Activated CD4-positive, CD25-positive, alpha-beta regulatory T cell treated with anti-CD3 and anti-CD28 coated beads, Interleukin-2, amount 50 U/mL, for 24 hours (primary cell): ENCODE measurements at regions not wholly inside any gene's neighbourhood (a gene's known extent, or its start where the extent isn't known, plus 50 kb on each side); places are given as distances from the start of the nearest gene placed in this dataset.

ENCODE experiments used
- ATAC-seq, 2 donors: fragments of 150-1000 bp; cut with Tn5 transposase; one replicate each; pipeline ENCODE4 v1.10.0; 2021; ENCODE audit warnings: mild to moderate bottlenecking in 1 of 2, moderate library complexity in 1 of 2

DNA sequence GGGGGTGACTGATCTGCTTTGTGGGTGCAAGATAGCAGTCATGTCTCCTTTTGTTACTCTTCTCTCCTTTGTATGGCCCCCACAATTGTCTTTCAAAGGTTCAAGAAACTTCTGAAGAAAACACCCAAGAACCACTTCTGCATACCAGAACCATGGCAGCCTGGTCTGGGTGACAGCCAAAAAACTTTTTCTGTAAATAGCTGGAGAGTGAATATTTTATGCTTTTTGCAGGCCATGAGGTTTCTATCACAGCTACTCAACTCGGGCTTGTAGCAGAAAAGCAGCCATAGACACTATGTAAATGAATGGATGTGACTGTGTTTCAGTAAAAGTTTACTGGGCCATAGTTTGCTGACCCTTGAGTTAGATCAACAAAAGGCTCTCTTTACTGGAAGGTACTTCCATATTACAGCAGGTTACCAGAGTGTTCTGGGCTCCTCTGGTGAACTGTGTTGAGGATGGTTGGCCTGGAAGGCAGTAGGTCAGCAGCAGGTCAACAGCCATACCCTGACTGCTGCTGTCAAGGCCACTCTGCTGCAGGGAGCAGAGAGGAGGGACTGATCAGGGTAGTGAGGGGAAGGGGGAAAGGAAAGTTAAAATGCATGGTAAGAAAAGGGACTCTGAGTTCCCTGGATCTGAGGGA lies 116.4 kb downstream of the GDAP2 start:
- no peak for ATAC-seq
